ENCODE measurements at regions not wholly inside any gene's neighbourhood (a gene's known extent, or its start where the extent isn't known, plus 50 kb on each side); places are given as distances from the start of the nearest gene placed in this dataset.

- TF ChIP-seq, protein P1, sequence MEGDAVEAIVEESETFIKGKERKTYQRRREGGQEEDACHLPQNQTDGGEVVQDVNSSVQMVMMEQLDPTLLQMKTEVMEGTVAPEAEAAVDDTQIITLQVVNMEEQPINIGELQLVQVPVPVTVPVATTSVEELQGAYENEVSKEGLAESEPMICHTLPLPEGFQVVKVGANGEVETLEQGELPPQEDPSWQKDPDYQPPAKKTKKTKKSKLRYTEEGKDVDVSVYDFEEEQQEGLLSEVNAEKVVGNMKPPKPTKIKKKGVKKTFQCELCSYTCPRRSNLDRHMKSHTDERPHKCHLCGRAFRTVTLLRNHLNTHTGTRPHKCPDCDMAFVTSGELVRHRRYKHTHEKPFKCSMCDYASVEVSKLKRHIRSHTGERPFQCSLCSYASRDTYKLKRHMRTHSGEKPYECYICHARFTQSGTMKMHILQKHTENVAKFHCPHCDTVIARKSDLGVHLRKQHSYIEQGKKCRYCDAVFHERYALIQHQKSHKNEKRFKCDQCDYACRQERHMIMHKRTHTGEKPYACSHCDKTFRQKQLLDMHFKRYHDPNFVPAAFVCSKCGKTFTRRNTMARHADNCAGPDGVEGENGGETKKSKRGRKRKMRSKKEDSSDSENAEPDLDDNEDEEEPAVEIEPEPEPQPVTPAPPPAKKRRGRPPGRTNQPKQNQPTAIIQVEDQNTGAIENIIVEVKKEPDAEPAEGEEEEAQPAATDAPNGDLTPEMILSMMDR (IDR thresholded peaks at IDR 0.05; ENCODE audit: low read length): no peak
- no peak for TF ChIP-seq EZH2phosphoT487 (IDR thresholded peaks at IDR 0.05; ENCODE audit: low read length)
- TF ChIP-seq EZH2 (optimal IDR thresholded peaks at IDR 0.05; ENCODE audit: low read depth, low read length): no peak
Measured at GRCh38 chr16:86357950-86358349, 152.4 kb upstream of the FOXF1 start.
